ENCODE measurements at regions not wholly inside any gene's neighbourhood (a gene's known extent, or its start where the extent isn't known, plus 50 kb on each side); places are given as distances from the start of the nearest gene placed in this dataset.

DNA sequence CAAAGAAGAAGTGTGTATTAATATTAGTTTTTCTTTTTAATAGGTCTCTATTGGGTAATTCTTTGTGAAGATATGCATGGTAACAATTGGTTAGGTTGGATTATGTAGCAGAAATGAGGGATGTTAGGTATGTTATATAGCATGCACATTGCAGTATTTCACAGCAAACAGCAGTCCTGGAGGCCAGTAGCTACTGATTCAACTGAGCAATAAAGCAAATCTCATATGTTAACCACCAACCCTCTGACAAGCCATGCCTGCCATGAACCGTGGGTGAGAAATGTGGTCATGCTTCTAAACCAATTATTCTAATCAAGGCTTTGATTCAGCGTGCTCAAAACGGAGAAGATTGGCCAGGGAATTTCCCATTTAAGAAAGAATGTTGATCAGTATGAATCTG is 313.0 kb upstream of the CDH6 start:
- no peak for TF ChIP-seq GATA2 (IDR thresholded peaks at IDR 0.05; ENCODE audit: low read depth, low read length)
- no peak for TF ChIP-seq GATA3 (IDR thresholded peaks at IDR 0.05; ENCODE audit: low read depth, low read length)
